T-cell (primary cell): ENCODE measurements at regions not wholly inside any gene's neighbourhood (a gene's known extent, or its start where the extent isn't known, plus 50 kb on each side); places are given as distances from the start of the nearest gene placed in this dataset.
"Not testable (repeated sequence)": the region's sequence is repeated elsewhere in the genome, so short reads cannot be mapped to it uniquely, and the experiment has no call there.

Source experiments
- ATAC-seq, 4 experiments: fragments of 200-7000 bp in 3 of 4; fragments of 150-1000 bp in 1 of 4; cut with Tn5 transposase; replicated peaks in 1 of 4; 1 replicate in 3 of 4; 2 replicates in 1 of 4; pipeline ENCODE4 v1.10.0; 2021; ENCODE audit warnings: moderate library complexity in 3 of 4, mild to moderate bottlenecking in 2 of 4, moderate number of reproducible peaks in 1 of 4
- CTCF ChIA-PET, 2 donors: fragments of 300-600 bp; sonication (Branson Sonifier 250); formaldehyde crosslinking; loops; one replicate each; lab custom pipeline; 2022; ENCODE audit warnings: antibody characterized with exemption in 2 of 2; lab: Charles Lee
- POLR2A ChIA-PET, 2 donors: fragments of 300-600 bp; sonication (Branson Sonifier 250); formaldehyde crosslinking; loops; one replicate each; lab custom pipeline; 2022; ENCODE audit warnings: antibody characterized with exemption in 2 of 2; lab: Charles Lee
- DNase-seq, 35 experiments: peaks; one replicate each; pipeline versions ENCODE4 v3.0.0 to v3.0.0-alpha.2; 2013 to 2023
- H3K27ac ChIP-seq: one replicate; pipeline ENCODE4 v1.5.1; 2013; ENCODE audit warnings: low read length
- H3K27me3 ChIP-seq, 2 experiments: replicated peaks in 1 of 2; 1 replicate in 1 of 2; 2 replicates in 1 of 2; pipeline versions ENCODE4 v1.6.1 to v1.7.0; 2013; ENCODE audit warnings: low read length in 1 of 2, mixed read lengths in 1 of 2; ENCODE audit not compliant: control insufficient read depth in 2 of 2, insufficient read depth in 2 of 2; ENCODE audit errors: extremely low read depth in 1 of 2
- H3K36me3 ChIP-seq, 2 donors: 1 replicate in 1 of 2; 2 replicates in 1 of 2; pipeline versions ENCODE4 v1.6.1 to v1.7.0; 2013; ENCODE audit warnings: low read length in 1 of 2; ENCODE audit not compliant: control insufficient read depth in 2 of 2, insufficient read depth in 1 of 2; ENCODE audit errors: extremely low read depth in 1 of 2
- H3K4me1 ChIP-seq, 2 experiments: 1 replicate in 1 of 2; 2 replicates in 1 of 2; pipeline versions ENCODE4 v1.6.1 to v1.7.0; 2013; ENCODE audit warnings: low read length in 2 of 2, mixed read lengths in 1 of 2; ENCODE audit not compliant: insufficient read depth in 2 of 2, control insufficient read depth in 1 of 2; ENCODE audit errors: extremely low read depth in 1 of 2
- H3K4me3 ChIP-seq, 2 donors: 1 replicate in 1 of 2; 2 replicates in 1 of 2; pipeline versions ENCODE4 v1.5.1 to v1.7.0; 2013; ENCODE audit warnings: mild to moderate bottlenecking in 2 of 2, low read length in 1 of 2, moderate library complexity in 1 of 2; ENCODE audit not compliant: control insufficient read depth in 1 of 2; ENCODE audit errors: extremely low read depth in 1 of 2
- H3K9me3 ChIP-seq: 2 replicates; pipeline ENCODE4 v1.7.0; 2013
- H3K27ac Mint-ChIP-seq, 2 donors: one replicate each; pipeline ENCODE4 v1.8.0; 2020 to 2021; ENCODE audit warnings: mild to moderate bottlenecking in 2 of 2, mixed read lengths in 2 of 2
- H3K27me3 Mint-ChIP-seq, 2 donors: one replicate each; pipeline ENCODE4 v1.8.0; 2021 to 2022; ENCODE audit warnings: mixed read lengths in 2 of 2
- H3K36me3 Mint-ChIP-seq: one replicate; pipeline ENCODE4 v1.8.0; 2021; ENCODE audit warnings: mixed read lengths
- H3K4me1 Mint-ChIP-seq, 3 donors: one replicate each; pipeline ENCODE4 v1.8.0; 2020 to 2022; ENCODE audit warnings: mixed read lengths in 3 of 3, mild to moderate bottlenecking in 1 of 3
- H3K4me3 Mint-ChIP-seq, 3 donors: one replicate each; pipeline ENCODE4 v1.8.0; 2020 to 2022; ENCODE audit warnings: mild to moderate bottlenecking in 3 of 3, mixed read lengths in 3 of 3, moderate library complexity in 3 of 3
- H3K9me3 Mint-ChIP-seq, 3 donors: one replicate each; pipeline ENCODE4 v1.8.0; 2020 to 2022; ENCODE audit warnings: mixed read lengths in 3 of 3
- WGBS: methylation state at CpG from one replicate; pipeline ENCODE4 v1.1.5; 2013; ENCODE audit warnings: missing lambda C conversion rate; ENCODE audit not compliant: insufficient coverage; 5-methylcytosine and 5-hydroxymethylcytosine counted together

DNA sequence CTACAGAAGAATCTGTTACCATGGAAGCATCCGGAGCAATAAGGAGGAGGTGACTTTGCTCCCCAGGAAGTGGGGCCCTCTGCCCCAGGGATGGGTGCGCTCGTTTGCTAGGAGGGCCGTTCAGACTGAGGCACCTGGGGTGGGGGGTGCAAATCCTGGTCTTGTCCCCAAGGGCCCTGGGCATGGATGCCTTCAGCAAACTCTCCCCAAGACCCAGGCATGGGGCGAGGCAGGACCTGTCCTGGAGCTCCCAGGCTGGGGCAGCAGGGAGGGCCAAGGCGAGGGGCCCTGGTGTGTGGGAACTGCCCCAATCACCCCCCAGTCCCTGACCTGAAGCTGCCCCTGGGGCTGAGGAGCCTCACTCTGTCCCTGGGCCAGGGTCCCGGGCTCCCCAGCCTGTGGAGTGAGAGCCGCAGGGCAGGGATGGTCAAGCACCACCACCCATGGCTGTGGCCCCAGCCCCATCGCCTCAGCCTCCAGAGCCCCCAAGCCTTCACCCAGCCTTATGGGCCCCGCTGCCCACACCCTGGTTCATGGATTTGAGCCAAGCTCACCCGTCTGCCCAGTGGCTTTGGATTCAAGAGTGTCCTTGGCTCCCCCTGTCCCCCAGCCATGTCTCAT, 240.6 kb upstream of the SGCG start:
- Histone ChIP-seq H3K4me3 (no peak overlapping the region), H3K27me3 (peaks cover 0 to 8% of the 10 kb centered on the region in 2 experiments), H3K36me3 (no peaks in the 10 kb centered on the region), H3K4me1 (no peaks in the 10 kb centered on the region), H3K27ac (no peak overlapping the region), H3K9me3 (no peaks in the 10 kb centered on the region)
- WGBS, result 87% methylated on average over 7 of the region's 11 CpGs
- no peak overlapping the region for H3K27ac Mint-ChIP-seq
- DNase-seq (no peak), ATAC-seq (no peak)
- no peak overlapping the region for H3K4me3 Mint-ChIP-seq
- H3K4me1 Mint-ChIP-seq, result no peaks in the 10 kb centered on the region
- ChIA-PET CTCF (no interaction called here), POLR2A (no interaction called here)
- H3K27me3 Mint-ChIP-seq, result peaks cover 0 to 8% of the 10 kb centered on the region in 2 donors
- no peaks in the 10 kb centered on the region for H3K9me3 Mint-ChIP-seq
- no peaks in the 10 kb centered on the region for H3K36me3 Mint-ChIP-seq

DNA sequence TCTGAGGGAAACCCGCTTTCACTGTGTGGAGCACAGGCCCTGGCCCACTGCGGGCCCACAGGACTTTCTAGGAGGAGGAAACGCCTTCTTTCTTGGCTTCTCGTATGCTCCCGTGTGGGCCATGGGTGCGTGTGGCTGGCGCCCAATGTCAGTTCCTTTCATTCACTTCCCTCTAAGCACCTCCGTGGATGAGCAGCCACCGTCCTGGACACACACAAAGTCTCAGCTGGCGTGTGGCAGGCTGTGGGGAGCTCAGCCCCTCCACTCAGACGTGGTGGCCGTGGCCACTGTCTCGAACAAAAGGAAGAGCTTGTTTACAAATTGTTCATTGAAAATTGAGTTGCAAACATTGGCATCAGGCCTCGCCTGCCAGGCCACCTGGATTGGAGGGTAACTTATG, 240.0 kb upstream of the SGCG start:
- Mint-ChIP-seq H3K9me3 (no peaks in the 10 kb centered on the region), H3K27ac (no peak overlapping the region), H3K4me1 (no peaks in the 10 kb centered on the region), H3K27me3 (peaks cover 0 to 8% of the 10 kb centered on the region in 2 donors), H3K4me3 (no peak overlapping the region), H3K36me3 (no peaks in the 10 kb centered on the region)
- CTCF ChIA-PET, result no interaction called here
- Histone ChIP-seq H3K4me3 (no peak overlapping the region), H3K4me1 (no peaks in the 10 kb centered on the region), H3K27ac (no peak overlapping the region), H3K27me3 (peaks cover 0 to 8% of the 10 kb centered on the region in 2 experiments), H3K9me3 (no peaks in the 10 kb centered on the region), H3K36me3 (no peaks in the 10 kb centered on the region)
- no peak for ATAC-seq
- POLR2A ChIA-PET, result no interaction called here
- no peak for DNase-seq
- WGBS, result 85% methylated on average over 9 of the region's 14 CpGs

DNA sequence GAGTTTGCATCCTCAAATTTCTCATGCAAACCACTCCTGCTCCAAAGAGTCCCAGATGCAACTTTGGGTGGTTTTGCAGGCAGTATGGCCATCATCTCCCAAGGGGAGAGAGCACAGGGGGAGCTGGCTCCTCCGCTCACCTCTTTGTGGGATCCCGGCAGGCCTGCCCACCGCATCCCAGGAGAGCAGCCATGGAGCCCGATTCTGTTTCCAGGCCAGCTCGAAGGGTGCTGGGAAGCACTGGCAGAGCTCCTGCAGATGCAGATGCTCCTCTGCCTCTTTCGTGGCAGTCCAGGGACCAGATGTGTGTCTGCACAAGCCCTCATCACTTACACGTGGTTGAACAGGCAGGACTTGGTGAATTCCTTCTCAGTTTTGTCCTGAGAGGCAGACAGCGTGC, 239.3 kb upstream of the SGCG start:
- DNase-seq, H3K4me3 Mint-ChIP-seq, POLR2A ChIA-PET, H3K27me3 Mint-ChIP-seq, H3K9me3 ChIP-seq, H3K4me3 ChIP-seq, H3K36me3 Mint-ChIP-seq, H3K27me3 ChIP-seq, H3K4me1 Mint-ChIP-seq, H3K27ac Mint-ChIP-seq, CTCF ChIA-PET, H3K4me1 ChIP-seq, H3K27ac ChIP-seq, H3K36me3 ChIP-seq, ATAC-seq, H3K9me3 Mint-ChIP-seq: not testable (repeated sequence)
- WGBS, result no CpG with 5 or more reads among the region's 8 CpGs

DNA sequence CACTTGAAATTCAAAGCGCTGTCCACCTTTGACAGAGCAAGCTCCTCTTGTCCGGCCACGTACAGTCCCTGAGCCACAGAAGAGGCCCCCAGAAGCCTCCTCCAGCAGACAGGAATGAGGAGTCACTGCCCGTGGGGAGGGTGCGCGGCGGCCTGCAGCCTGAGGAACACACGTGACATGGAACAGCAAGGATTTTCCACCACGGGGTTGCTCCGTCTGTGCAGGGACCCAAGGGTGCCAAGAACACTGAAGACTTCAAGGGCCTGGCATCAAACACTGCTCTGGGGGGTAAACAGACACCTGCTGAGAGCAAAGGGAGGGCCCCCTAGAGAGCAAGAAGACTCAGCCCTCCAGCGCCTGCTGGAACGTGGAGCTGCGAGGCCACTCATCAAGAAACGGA, 237.9 kb upstream of the SGCG start:
- DNase-seq, H3K27ac Mint-ChIP-seq, H3K4me1 Mint-ChIP-seq, H3K27me3 ChIP-seq, H3K36me3 Mint-ChIP-seq, CTCF ChIA-PET, H3K9me3 ChIP-seq, H3K4me1 ChIP-seq, H3K27ac ChIP-seq, H3K4me3 Mint-ChIP-seq, POLR2A ChIA-PET, H3K9me3 Mint-ChIP-seq, H3K4me3 ChIP-seq, ATAC-seq, H3K27me3 Mint-ChIP-seq, H3K36me3 ChIP-seq: not testable (repeated sequence)
- 91% methylated on average over 11 of the region's 14 CpGs for WGBS

DNA sequence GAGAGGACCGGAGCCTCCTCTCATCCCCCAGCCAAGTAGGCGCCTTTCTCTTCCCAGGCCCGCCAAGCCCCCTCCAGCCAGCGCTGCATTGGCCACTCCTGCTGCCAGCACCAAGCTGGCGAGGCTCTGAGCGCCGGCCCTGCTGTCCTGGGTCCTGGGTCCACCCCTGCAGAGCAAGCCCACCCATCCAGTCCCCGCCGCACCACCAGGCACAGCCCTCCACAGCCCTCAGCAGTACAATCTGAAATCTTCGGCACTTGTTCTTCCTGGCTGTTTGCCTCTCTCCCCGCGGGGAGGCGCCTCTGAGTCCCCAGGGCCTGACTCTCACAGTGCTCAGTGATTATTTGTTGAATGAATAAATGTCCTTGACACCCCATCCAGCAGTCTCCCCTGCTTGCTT, 236.4 kb upstream of the SGCG start:
- H3K4me1 Mint-ChIP-seq, result no peaks in the 10 kb centered on the region
- H3K9me3 Mint-ChIP-seq, result no peaks in the 10 kb centered on the region
- no peaks in the 10 kb centered on the region for H3K36me3 ChIP-seq

DNA sequence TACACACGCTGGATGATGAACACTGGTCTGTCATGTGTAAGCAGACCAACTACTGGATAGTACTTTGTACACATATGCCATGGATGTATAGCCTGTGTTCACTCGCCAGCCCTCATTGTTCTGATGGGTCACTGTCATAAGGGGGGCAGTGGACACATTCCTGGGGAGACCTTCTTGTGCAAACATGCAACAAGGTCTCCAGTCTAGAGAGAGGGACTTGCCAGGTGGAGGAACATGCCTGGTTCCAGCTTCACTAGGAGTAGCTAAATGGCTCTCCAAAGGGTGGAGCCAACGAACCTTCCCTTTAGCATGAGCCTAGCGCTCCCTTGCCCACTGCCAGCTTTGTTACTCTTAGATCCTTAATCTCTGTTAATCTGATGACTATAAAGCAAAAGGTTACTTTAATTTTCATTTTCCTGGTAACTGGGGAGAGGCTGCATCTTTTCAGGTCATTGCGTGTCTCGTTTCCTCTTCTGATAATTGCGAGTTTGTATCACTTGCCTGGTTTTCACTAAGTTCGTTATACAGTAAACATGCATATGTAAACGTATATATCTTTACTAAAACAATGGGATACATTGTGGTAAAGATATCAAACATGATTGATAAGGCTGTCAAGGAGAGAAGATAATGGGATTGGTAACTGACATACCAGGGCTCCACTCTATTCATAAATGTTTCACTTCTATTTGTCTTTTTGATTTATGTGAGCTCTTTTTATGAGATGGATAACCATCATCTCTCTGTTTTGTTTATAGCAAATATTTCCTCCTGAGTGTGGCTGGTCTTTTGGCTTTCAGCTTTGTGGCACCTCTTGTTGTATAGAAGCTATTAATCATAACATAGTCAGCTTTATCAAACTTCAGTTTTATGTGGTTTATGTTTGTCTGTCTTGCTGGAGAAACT, 235.2 kb upstream of the SGCG start:
- no peaks in the 10 kb centered on the region for H3K4me1 ChIP-seq
- no peaks in the 10 kb centered on the region for H3K9me3 ChIP-seq
- peaks cover 0 to 8% of the 10 kb centered on the region in 2 experiments for H3K27me3 ChIP-seq
- no peak overlapping the region for H3K4me3 ChIP-seq
- H3K27ac ChIP-seq, result no peak overlapping the region
- Mint-ChIP-seq H3K4me1 (no peaks in the 10 kb centered on the region), H3K4me3 (no peak overlapping the region), H3K9me3 (peaks cover 0 to 6% (median 6%) of the 10 kb centered on the region in 3 donors), H3K27me3 (peaks cover under 1 to 8% of the 10 kb centered on the region in 2 donors), H3K36me3 (no peaks in the 10 kb centered on the region), H3K27ac (no peak overlapping the region)
- WGBS, result no CpG with 5 or more reads among the region's 9 CpGs
- ATAC-seq (no peak), DNase-seq (no peak)
- ChIA-PET CTCF (interaction anchor here in 1 of 2 donors (0.6 kb wide), 1 partner anchor 1848 kb away, joined by 3 read pairs; no protein-coding TSS in a partner anchor), POLR2A (no interaction called here)
- H3K36me3 ChIP-seq, result no peaks in the 10 kb centered on the region

More for the DNA sequence above, 236.4 kb upstream of the SGCG start:
- ChIA-PET POLR2A (no interaction called here), CTCF (no interaction called here)
- WGBS, result 92% methylated on average over 5 of the region's 13 CpGs
- Histone ChIP-seq H3K27ac (no peak overlapping the region), H3K27me3 (peaks cover 0 to 8% of the 10 kb centered on the region in 2 experiments), H3K4me1 (no peaks in the 10 kb centered on the region), H3K4me3 (no peak overlapping the region), H3K9me3 (no peaks in the 10 kb centered on the region)
- DNase-seq (no peak), ATAC-seq (no peak)
- Mint-ChIP-seq H3K4me3 (no peak overlapping the region), H3K27me3 (peaks cover 0 to 8% of the 10 kb centered on the region in 2 donors), H3K36me3 (no peaks in the 10 kb centered on the region), H3K27ac (no peak overlapping the region)
